ENCODE measurements at regions not wholly inside any gene's neighbourhood (a gene's known extent, or its start where the extent isn't known, plus 50 kb on each side); places are given as distances from the start of the nearest gene placed in this dataset.

GRCh38 chr20:22717466-22717865, 133.1 kb upstream of the FOXA2 start:
- TF ChIP-seq CTCF (IDR thresholded peaks at IDR 0.05; ENCODE audit: control insufficient read depth, extremely low read depth, insufficient read depth) = no peak
- H3K4me3 ChIP-seq (ENCODE audit: low read depth, low read length) = no peak overlapping the region
- DNase-seq (ENCODE audit: low read depth) = no peak

- no peak overlapping the region for H3K4me3 ChIP-seq (ENCODE audit: low read depth, low read length)
- no peak for TF ChIP-seq CTCF (IDR thresholded peaks at IDR 0.05; ENCODE audit: control insufficient read depth, extremely low read depth, insufficient read depth)
- DNase-seq (ENCODE audit: low read depth) = no peak
Measured at GRCh38 chr20:22719167-22719591, 134.8 kb upstream of the FOXA2 start.

GRCh38 chr20:22720206-22720605, 135.8 kb upstream of the FOXA2 start:
- TF ChIP-seq CTCF (IDR thresholded peaks at IDR 0.05; ENCODE audit: control insufficient read depth, extremely low read depth, insufficient read depth) = no peak
- DNase-seq (ENCODE audit: low read depth) = no peak
- H3K4me3 ChIP-seq (ENCODE audit: low read depth, low read length) = no peak overlapping the region

- DNase-seq (ENCODE audit: low read depth) = no peak
- no peak for TF ChIP-seq CTCF (IDR thresholded peaks at IDR 0.05; ENCODE audit: control insufficient read depth, extremely low read depth, insufficient read depth)
- no peak overlapping the region for H3K4me3 ChIP-seq (ENCODE audit: low read depth, low read length)
Measured at GRCh38 chr20:22722811-22723210, 138.4 kb upstream of the FOXA2 start.

- no peak for DNase-seq (ENCODE audit: low read depth)
- peak; percentile 18; the same call in 1 of the 2 replicates for TF ChIP-seq CTCF (IDR thresholded peaks at IDR 0.05; ENCODE audit: control insufficient read depth, extremely low read depth, insufficient read depth)
- no peak overlapping the region for H3K4me3 ChIP-seq (ENCODE audit: low read depth, low read length)
Measured at GRCh38 chr20:22723659-22724058, 139.3 kb upstream of the FOXA2 start.

GRCh38 chr20:22728146-22728745, 143.9 kb upstream of the FOXA2 start:
- no peak for TF ChIP-seq CTCF (IDR thresholded peaks at IDR 0.05; ENCODE audit: control insufficient read depth, extremely low read depth, insufficient read depth)
- DNase-seq (ENCODE audit: low read depth) = no peak

GRCh38 chr20:22729180-22729579, 144.8 kb upstream of the FOXA2 start:
- no peak overlapping the region for H3K4me3 ChIP-seq (ENCODE audit: low read depth, low read length)
- no peak for TF ChIP-seq CTCF (IDR thresholded peaks at IDR 0.05; ENCODE audit: control insufficient read depth, extremely low read depth, insufficient read depth)
- no peak for DNase-seq (ENCODE audit: low read depth)

More at GRCh38 chr20:22728146-22728745, 143.9 kb upstream of the FOXA2 start:
- H3K4me3 ChIP-seq (ENCODE audit: low read depth, low read length) = no peak overlapping the region
